CD4-positive, alpha-beta T cell (primary cell): ENCODE measurements at regions not wholly inside any gene's neighbourhood (a gene's known extent, or its start where the extent isn't known, plus 50 kb on each side); places are given as distances from the start of the nearest gene placed in this dataset.
"Not testable (repeated sequence)": the region's sequence is repeated elsewhere in the genome, so short reads cannot be mapped to it uniquely, and the experiment has no call there.

Source experiments
- ATAC-seq: fragments of 200-7000 bp; cut with Tn5 transposase; one replicate; pipeline ENCODE4 v1.10.0; 2022; ENCODE audit warnings: mild to moderate bottlenecking; ENCODE audit not compliant: poor library complexity
- CTCF ChIA-PET: fragments of 350-600 bp; sonication (Branson Sonifier 250); formaldehyde crosslinking; loops from one replicate; lab custom pipeline; 2021; ENCODE audit warnings: antibody characterized with exemption, inconsistent platforms; lab: Charles Lee
- POLR2A ChIA-PET: fragments of 350-600 bp; sonication (Branson Sonifier 250); formaldehyde crosslinking; loops from one replicate; lab custom pipeline; 2021; ENCODE audit warnings: antibody characterized with exemption, inconsistent platforms; lab: Charles Lee
- DNase-seq, 14 experiments: peaks; one replicate each; pipeline ENCODE4 v3.0.0-alpha.2; 2013 to 2020; ENCODE audit warnings: mixed read lengths in 2 of 14
- H3K27ac ChIP-seq, 2 donors: one replicate each; pipeline versions ENCODE4 v1.5.1 to v1.7.0; 2013; ENCODE audit warnings: low read length in 2 of 2, low read depth in 1 of 2, mild to moderate bottlenecking in 1 of 2
- H3K27me3 ChIP-seq, 2 experiments: 1 replicate in 1 of 2; 2 replicates in 1 of 2; pipeline versions ENCODE4 v1.6.1 to v1.7.0; 2013; ENCODE audit warnings: low read length in 2 of 2, control low read depth in 1 of 2, mild to moderate bottlenecking in 1 of 2, moderate library complexity in 1 of 2; ENCODE audit not compliant: insufficient read depth in 2 of 2, control insufficient read depth in 1 of 2
- H3K36me3 ChIP-seq: one replicate; pipeline ENCODE4 v1.6.1; 2013; ENCODE audit warnings: low read length, control low read depth; ENCODE audit not compliant: insufficient read depth
- H3K4me1 ChIP-seq: one replicate; pipeline ENCODE4 v1.6.1; 2013; ENCODE audit warnings: low read length, control low read depth; ENCODE audit not compliant: insufficient read depth
- H3K4me3 ChIP-seq: one replicate; pipeline ENCODE4 v1.5.1; 2013; ENCODE audit warnings: mild to moderate bottlenecking, low read length, moderate library complexity
- H3K9me3 ChIP-seq, 2 experiments: 1 replicate in 1 of 2; 2 replicates in 1 of 2; pipeline versions ENCODE4 v1.6.1 to v1.7.0; 2013; ENCODE audit warnings: low read length in 2 of 2, mild to moderate bottlenecking in 2 of 2, control low read depth in 1 of 2, moderate library complexity in 1 of 2; ENCODE audit not compliant: control insufficient read depth in 1 of 2, insufficient read depth in 1 of 2
- H3K27ac Mint-ChIP-seq: one replicate; pipeline ENCODE4 v1.8.0; 2020; ENCODE audit warnings: mixed read lengths
- H3K27me3 Mint-ChIP-seq: one replicate; pipeline ENCODE4 v1.8.0; 2021; ENCODE audit warnings: mixed read lengths
- H3K36me3 Mint-ChIP-seq: one replicate; pipeline ENCODE4 v1.8.0; 2021; ENCODE audit warnings: low read depth, mixed read lengths
- H3K4me1 Mint-ChIP-seq: one replicate; pipeline ENCODE4 v1.8.0; 2021; ENCODE audit warnings: low read depth, mixed read lengths
- H3K4me3 Mint-ChIP-seq: one replicate; pipeline ENCODE4 v1.8.0; 2020; ENCODE audit warnings: mild to moderate bottlenecking, mixed read lengths
- H3K9me3 Mint-ChIP-seq: one replicate; pipeline ENCODE4 v1.8.0; 2020; ENCODE audit warnings: mixed read lengths
- CTCF ChIP-seq: fragments of 200-600 bp; IDR thresholded peaks from one replicate; pipeline ENCODE4 v1.8.0; 2022; ENCODE audit warnings: antibody characterized with exemption, mild to moderate bottlenecking
- intact Hi-C, 2 experiments: fragments of 100-400 bp; cut with DNase I in 1 of 2; cut with micrococcal nuclease in 1 of 2; formaldehyde crosslinking; loops; one replicate each; pipeline versions ENCODE4 v1.15.1 to v1.9.0; 2023 to 2025; cut with DNase I, micrococcal nuclease

- H3K27ac Mint-ChIP-seq: no peak overlapping the region
- no peak overlapping the region for H3K4me3 Mint-ChIP-seq
- Histone ChIP-seq H3K9me3 (peaks cover 0 to 3% of the 10 kb centered on the region in 2 experiments), H3K4me1 (no peaks in the 10 kb centered on the region), H3K36me3 (no peaks in the 10 kb centered on the region), H3K27me3 (peaks cover 3 to 4% of the 10 kb centered on the region in 2 experiments), H3K27ac (no peak overlapping the region), H3K4me3 (no peak overlapping the region)
- ATAC-seq (no peak), DNase-seq (no peak)
- no peaks in the 10 kb centered on the region for H3K36me3 Mint-ChIP-seq
- ChIA-PET POLR2A (no interaction called here), CTCF (no interaction called here)
- intact Hi-C loops: no loop called here
- H3K27me3 Mint-ChIP-seq: peaks cover 32% of the 10 kb centered on the region
- no peaks in the 10 kb centered on the region for H3K4me1 Mint-ChIP-seq
- peaks cover 6% of the 10 kb centered on the region for H3K9me3 Mint-ChIP-seq
- no peak for TF ChIP-seq CTCF
Measured at GRCh38 chr1:37186246-37186756, 152.0 kb upstream of the GRIK3 start.

- peak in 1 of 14 experiments; percentile 1 for DNase-seq
- TF ChIP-seq CTCF: no peak
- Histone ChIP-seq H3K36me3 (no peaks in the 10 kb centered on the region), H3K9me3 (no peaks in the 10 kb centered on the region), H3K4me1 (no peaks in the 10 kb centered on the region), H3K27me3 (no peaks in the 10 kb centered on the region), H3K27ac (no peak overlapping the region), H3K4me3 (no peak overlapping the region)
- Mint-ChIP-seq H3K27ac (no peak overlapping the region), H3K36me3 (no peaks in the 10 kb centered on the region), H3K27me3 (peaks cover 28% of the 10 kb centered on the region), H3K4me3 (no peak overlapping the region), H3K9me3 (peaks cover 2% of the 10 kb centered on the region), H3K4me1 (no peaks in the 10 kb centered on the region)
- intact Hi-C loops: no loop called here
- CTCF ChIA-PET: no interaction called here
- POLR2A ChIA-PET: no interaction called here
- no peak for ATAC-seq
Measured at GRCh38 chr1:37189111-37189510, 154.8 kb upstream of the GRIK3 start.

GRCh38 chr1:37197411-37197810 lies 163.1 kb upstream of the GRIK3 start:
- H3K27me3 Mint-ChIP-seq: peaks cover 47% of the 10 kb centered on the region
- no peak overlapping the region for H3K4me3 Mint-ChIP-seq
- DNase-seq (no peak), ATAC-seq (no peak)
- no peak for TF ChIP-seq CTCF
- no peaks in the 10 kb centered on the region for H3K9me3 Mint-ChIP-seq
- no peak overlapping the region for H3K4me3 ChIP-seq
- peaks cover 11 to 15% of the 10 kb centered on the region in 2 experiments for H3K27me3 ChIP-seq
- no peaks in the 10 kb centered on the region for H3K4me1 ChIP-seq
- ChIA-PET POLR2A (no interaction called here), CTCF (no interaction called here)
- H3K4me1 Mint-ChIP-seq: no peaks in the 10 kb centered on the region
- no peak overlapping the region for H3K27ac ChIP-seq
- H3K36me3 ChIP-seq: no peaks in the 10 kb centered on the region
- H3K9me3 ChIP-seq: no peaks in the 10 kb centered on the region
- no peak overlapping the region for H3K27ac Mint-ChIP-seq
- H3K36me3 Mint-ChIP-seq: no peaks in the 10 kb centered on the region
- intact Hi-C loops: no loop called here

GRCh38 chr1:37214305-37214704 lies 180.0 kb upstream of the GRIK3 start:
- H3K9me3 Mint-ChIP-seq: peaks cover 10% of the 10 kb centered on the region
- POLR2A ChIA-PET, DNase-seq, H3K27ac ChIP-seq, H3K27me3 ChIP-seq, H3K4me3 ChIP-seq, H3K27ac Mint-ChIP-seq, intact Hi-C loops, H3K4me1 ChIP-seq, H3K4me1 Mint-ChIP-seq, H3K4me3 Mint-ChIP-seq, ATAC-seq, H3K36me3 Mint-ChIP-seq, CTCF ChIA-PET, H3K9me3 ChIP-seq, H3K36me3 ChIP-seq: not testable (repeated sequence)
- H3K27me3 Mint-ChIP-seq: peaks cover 22% of the 10 kb centered on the region
